Mammary epithelial cell (primary cell): ENCODE measurements at regions not wholly inside any gene's neighbourhood (a gene's known extent, or its start where the extent isn't known, plus 50 kb on each side); places are given as distances from the start of the nearest gene placed in this dataset.

Experiments used
- EZH2 ChIP-seq: IDR thresholded peaks from 2 replicates; pipeline ENCODE4 v1.6.1; 2012; ENCODE audit warnings: low read length, inconsistent platforms, borderline replicate concordance
- TF ChIP-seq, protein P1 (sequence below), 2 donors: IDR thresholded peaks in 1 of 2; conservative IDR thresholded peaks in 1 of 2; 2 replicates each; pipeline ENCODE4 v1.5.1; 2011 to 2012; ENCODE audit warnings: inconsistent platforms in 2 of 2, low read length in 2 of 2, mild to moderate bottlenecking in 2 of 2, control low read depth in 1 of 2, low read depth in 1 of 2; ENCODE audit not compliant: insufficient read depth in 1 of 2; ENCODE audit errors: extremely low read depth in 1 of 2

DNA sequence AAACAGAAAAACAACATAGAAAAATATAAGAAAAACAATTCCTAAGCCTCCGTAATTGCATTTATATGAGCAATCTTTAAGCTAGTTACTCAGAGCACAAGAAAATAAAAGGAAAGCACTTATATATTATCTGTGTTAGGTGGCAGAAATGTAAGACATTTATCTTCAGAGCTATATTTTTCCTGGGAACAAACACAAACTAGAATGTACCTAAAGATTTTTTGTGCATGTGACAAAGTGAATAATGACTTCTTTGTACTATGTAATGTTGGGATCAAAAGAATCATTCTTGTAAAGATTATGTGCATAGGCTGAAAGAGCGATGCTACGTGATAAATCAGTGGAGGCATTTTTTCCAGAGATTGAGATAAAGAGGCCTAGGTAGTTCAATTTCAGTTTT is 111.3 kb upstream of the GMNC start:
- TF ChIP-seq EZH2, result no peak
- TF ChIP-seq, protein P1, sequence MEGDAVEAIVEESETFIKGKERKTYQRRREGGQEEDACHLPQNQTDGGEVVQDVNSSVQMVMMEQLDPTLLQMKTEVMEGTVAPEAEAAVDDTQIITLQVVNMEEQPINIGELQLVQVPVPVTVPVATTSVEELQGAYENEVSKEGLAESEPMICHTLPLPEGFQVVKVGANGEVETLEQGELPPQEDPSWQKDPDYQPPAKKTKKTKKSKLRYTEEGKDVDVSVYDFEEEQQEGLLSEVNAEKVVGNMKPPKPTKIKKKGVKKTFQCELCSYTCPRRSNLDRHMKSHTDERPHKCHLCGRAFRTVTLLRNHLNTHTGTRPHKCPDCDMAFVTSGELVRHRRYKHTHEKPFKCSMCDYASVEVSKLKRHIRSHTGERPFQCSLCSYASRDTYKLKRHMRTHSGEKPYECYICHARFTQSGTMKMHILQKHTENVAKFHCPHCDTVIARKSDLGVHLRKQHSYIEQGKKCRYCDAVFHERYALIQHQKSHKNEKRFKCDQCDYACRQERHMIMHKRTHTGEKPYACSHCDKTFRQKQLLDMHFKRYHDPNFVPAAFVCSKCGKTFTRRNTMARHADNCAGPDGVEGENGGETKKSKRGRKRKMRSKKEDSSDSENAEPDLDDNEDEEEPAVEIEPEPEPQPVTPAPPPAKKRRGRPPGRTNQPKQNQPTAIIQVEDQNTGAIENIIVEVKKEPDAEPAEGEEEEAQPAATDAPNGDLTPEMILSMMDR (conservative IDR thresholded peaks at IDR 0.05 in 1 of 2, IDR thresholded peaks at IDR 0.05 in 1 of 2; ENCODE audit: extremely low read depth in 1 of 2, insufficient read depth in 1 of 2, low read depth in 1 of 2, low read length in 2 of 2), result no peak
